HEK293 (cell line): ENCODE measurements at regions not wholly inside any gene's neighbourhood (a gene's known extent, or its start where the extent isn't known, plus 50 kb on each side); places are given as distances from the start of the nearest gene placed in this dataset.
A peak's percentile ranks its signal among the peaks of the same experiment; 100 is the strongest.
"Not testable (repeated sequence)": the region's sequence is repeated elsewhere in the genome, so short reads cannot be mapped to it uniquely, and the experiment has no call there.

Experiments
- CTCF ChIA-PET: fragments of 350-600 bp; formaldehyde crosslinking; extraction: SDS; loops from one replicate; lab custom pipeline; 2021; ENCODE audit warnings: antibody characterized with exemption; lab: Yijun Ruan, JAX
- POLR2A ChIA-PET: fragments of 300-600 bp; formaldehyde crosslinking; extraction: SDS; loops from one replicate; lab custom pipeline; 2020; ENCODE audit warnings: antibody characterized with exemption, inconsistent platforms; lab: Yijun Ruan, JAX
- H3K27ac ChIP-seq: fragments of 200-500 bp; sonication (Bioruptor generic); 2 replicates; pipeline ENCODE4 v1.5.1; 2014; ENCODE audit warnings: low read depth, low read length, control low read depth, inconsistent platforms; ENCODE audit errors: extremely low read depth
- H3K36me3 ChIP-seq, 2 experiments: fragments of 200-500 bp in 1 of 2; sonication (Bioruptor generic) in 1 of 2; 1 replicate in 1 of 2; 2 replicates in 1 of 2; pipeline ENCODE4 v1.5.1; 2014 to 2017; ENCODE audit warnings: inconsistent platforms in 2 of 2, low read length in 2 of 2; ENCODE audit not compliant: control insufficient read depth in 2 of 2, insufficient read depth in 1 of 2
- H3K4me1 ChIP-seq: fragments of 200-500 bp; sonication (Bioruptor generic); 2 replicates; pipeline ENCODE4 v1.5.1; 2014; ENCODE audit warnings: mild to moderate bottlenecking, low read length, inconsistent platforms; ENCODE audit not compliant: control insufficient read depth, insufficient read depth
- H3K4me3 ChIP-seq: 2 replicates; pipeline ENCODE4 v1.5.1; 2011; ENCODE audit warnings: low read depth, mild to moderate bottlenecking, control low read depth, low read length, moderate library complexity
- H3K9me3 ChIP-seq: fragments of 200-500 bp; sonication (Bioruptor generic); 2 replicates; pipeline ENCODE4 v1.5.1; 2014; ENCODE audit warnings: low read depth, low read length, inconsistent platforms; ENCODE audit not compliant: control insufficient read depth, insufficient read depth
- BCL11A ChIP-seq: fragments of 450-650 bp; formaldehyde crosslinking; IDR thresholded peaks from 2 replicates; pipeline ENCODE4 v1.5.1; 2016; ENCODE audit warnings: low read depth, missing biosample characterization, missing genetic modification characterization
- GLIS2 ChIP-seq: fragments of 450-650 bp; formaldehyde crosslinking; IDR thresholded peaks from 2 replicates; pipeline ENCODE4 v1.5.1; 2016; ENCODE audit warnings: missing biosample characterization, missing genetic modification characterization
- REPIN1 ChIP-seq: fragments of 450-650 bp; formaldehyde crosslinking; IDR thresholded peaks from 2 replicates; pipeline ENCODE4 v1.5.1; 2017; ENCODE audit warnings: missing biosample characterization, missing genetic modification characterization, low read depth
- SCRT1 ChIP-seq: fragments of 450-650 bp; formaldehyde crosslinking; IDR thresholded peaks from 2 replicates; pipeline ENCODE4 v1.5.1; 2016; ENCODE audit warnings: missing biosample characterization, missing genetic modification characterization, borderline replicate concordance
- SCRT2 ChIP-seq: fragments of 450-650 bp; formaldehyde crosslinking; IDR thresholded peaks from 2 replicates; pipeline ENCODE4 v1.5.1; 2016; ENCODE audit warnings: missing biosample characterization, missing genetic modification characterization
- SP2 ChIP-seq: fragments of 450-650 bp; formaldehyde crosslinking; IDR thresholded peaks from 2 replicates; pipeline ENCODE4 v1.5.1; 2016; ENCODE audit warnings: missing biosample characterization, missing genetic modification characterization
- SP3 ChIP-seq: fragments of 450-650 bp; formaldehyde crosslinking; IDR thresholded peaks from 2 replicates; pipeline ENCODE4 v1.5.1; 2016; ENCODE audit warnings: missing biosample characterization, missing genetic modification characterization
- ZBTB1 ChIP-seq: fragments of 450-650 bp; formaldehyde crosslinking; IDR thresholded peaks from 2 replicates; pipeline ENCODE4 v1.5.1; 2016; ENCODE audit warnings: missing biosample characterization, missing genetic modification characterization
- ZBTB21 ChIP-seq: fragments of 450-650 bp; formaldehyde crosslinking; IDR thresholded peaks from 2 replicates; pipeline ENCODE4 v1.5.1; 2017; ENCODE audit warnings: missing biosample characterization, missing genetic modification characterization
- ZNF2 ChIP-seq: fragments of 450-650 bp; formaldehyde crosslinking; IDR thresholded peaks from 2 replicates; pipeline ENCODE4 v1.5.1; 2016; ENCODE audit warnings: missing biosample characterization, missing genetic modification characterization
- ZNF214 ChIP-seq: fragments of 450-650 bp; formaldehyde crosslinking; IDR thresholded peaks from 2 replicates; pipeline ENCODE4 v1.5.1; 2017; ENCODE audit warnings: missing biosample characterization, mild to moderate bottlenecking, missing genetic modification characterization, borderline replicate concordance
- ZNF350 ChIP-seq: fragments of 450-650 bp; formaldehyde crosslinking; IDR thresholded peaks from 2 replicates; pipeline ENCODE4 v1.5.0; 2017; ENCODE audit warnings: missing biosample characterization, mild to moderate bottlenecking, missing genetic modification characterization
- ZNF391 ChIP-seq: fragments of 450-650 bp; formaldehyde crosslinking; IDR thresholded peaks from 2 replicates; pipeline ENCODE4 v1.5.1; 2016; ENCODE audit warnings: low read depth, missing biosample characterization, missing genetic modification characterization, borderline replicate concordance
- ZNF423 ChIP-seq: fragments of 450-650 bp; formaldehyde crosslinking; IDR thresholded peaks from 2 replicates; pipeline ENCODE4 v1.5.1; 2016; ENCODE audit warnings: missing biosample characterization, missing genetic modification characterization
- ZNF433 ChIP-seq: fragments of 450-650 bp; formaldehyde crosslinking; IDR thresholded peaks from 2 replicates; pipeline ENCODE4 v1.5.1; 2016; ENCODE audit warnings: missing biosample characterization, missing genetic modification characterization, low read depth
- ZNF529 ChIP-seq: fragments of 450-650 bp; formaldehyde crosslinking; IDR thresholded peaks from 2 replicates; pipeline ENCODE4 v1.5.1; 2017; ENCODE audit warnings: missing genetic modification characterization, missing biosample characterization; ENCODE audit not compliant: insufficient replicate concordance
- ZSCAN23 ChIP-seq: fragments of 450-650 bp; formaldehyde crosslinking; IDR thresholded peaks from 2 replicates; pipeline ENCODE4 v1.5.1; 2016; ENCODE audit warnings: missing biosample characterization, missing genetic modification characterization
- TF ChIP-seq, protein P1 (sequence below): fragments of 450-650 bp; formaldehyde crosslinking; IDR thresholded peaks from 2 replicates; pipeline ENCODE4 v1.5.1; 2016; ENCODE audit warnings: missing biosample characterization, missing genetic modification characterization
- TF ChIP-seq, protein P2 (sequence below): IDR thresholded peaks from 2 replicates; pipeline ENCODE4 v1.6.1; 2011; ENCODE audit warnings: mild to moderate bottlenecking, low read depth, low read length, borderline replicate concordance

DNA sequence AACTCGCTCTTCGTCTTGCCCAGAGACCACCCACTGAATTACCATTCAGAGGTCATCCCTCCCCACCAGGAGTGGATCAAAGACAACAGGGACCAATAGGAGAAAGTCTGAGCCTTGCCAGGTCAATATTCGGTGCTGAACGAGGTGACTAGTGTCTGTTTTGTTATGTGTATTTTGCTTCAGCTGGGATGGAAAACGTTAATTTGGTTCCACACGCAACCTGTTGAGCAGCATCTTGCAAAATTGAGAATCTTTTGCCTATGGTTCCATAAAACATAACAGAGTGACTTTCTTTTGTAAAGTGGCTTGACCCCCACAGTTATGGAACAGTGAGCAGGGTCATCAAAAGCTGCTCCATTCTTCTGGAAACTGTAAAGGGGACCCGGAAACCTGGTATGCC, 168.4 kb downstream of the MSX2 start:
- TF ChIP-seq SCRT1 (tag by site-specific recombination) (peak; percentile 50; the same call in 1 of the 2 replicates), SCRT2 (peak; percentile 59; the same call in 1 of the 2 replicates), REPIN1 (tag by site-specific recombination) (no peak)
- Histone ChIP-seq H3K4me1 (no peaks in the 10 kb centered on the region), H3K27ac (no peak overlapping the region), H3K9me3 (no peaks in the 10 kb centered on the region), H3K4me3 (no peak overlapping the region), H3K36me3 (no peaks in the 10 kb centered on the region)
- ChIA-PET CTCF (interaction anchor here (0.8 kb wide), 1 partner anchor 14 kb away, joined by 3 read pairs; no protein-coding TSS in a partner anchor), POLR2A (no interaction called here)

DNA sequence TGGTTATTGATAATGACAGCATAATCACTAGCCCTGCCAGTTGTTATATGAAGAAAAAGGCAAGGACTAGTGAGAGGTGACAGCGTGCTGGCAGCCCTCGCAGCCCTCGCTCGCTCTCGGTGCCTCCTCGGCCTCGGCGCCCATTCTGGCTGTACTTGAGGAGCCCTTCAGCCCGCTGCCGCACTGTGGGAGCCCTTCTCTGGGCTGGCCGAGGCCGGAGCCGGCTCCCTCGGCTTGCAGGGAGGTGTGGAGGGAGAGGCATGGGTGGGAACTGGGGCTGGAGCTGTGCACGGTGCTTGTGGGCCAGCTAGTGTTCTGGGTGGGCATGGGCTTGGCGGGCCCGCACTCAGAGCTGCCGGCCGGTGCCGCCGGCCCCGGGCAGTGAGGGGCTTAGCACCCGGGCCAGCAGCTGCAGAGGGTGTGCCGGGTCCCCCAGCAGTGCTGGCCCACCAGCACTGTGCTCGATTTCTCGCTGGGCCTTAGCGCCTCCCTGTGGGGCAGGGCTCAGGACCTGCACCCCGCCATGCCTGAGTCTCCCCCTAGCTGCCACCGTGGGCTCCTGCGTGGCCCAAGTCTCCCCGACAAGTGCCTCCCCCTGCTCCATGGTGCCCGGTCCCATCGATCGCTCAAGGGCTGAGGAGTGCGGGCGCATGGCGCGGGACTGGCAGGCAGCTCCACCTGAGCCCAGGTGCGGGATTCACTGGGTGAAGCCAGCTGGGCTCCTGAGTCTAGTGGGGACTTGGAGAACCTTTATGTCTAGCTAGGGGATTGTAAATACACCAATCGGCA, 156.2 kb downstream of the MSX2 start:
- H3K36me3 ChIP-seq, H3K4me1 ChIP-seq, H3K4me3 ChIP-seq, POLR2A ChIA-PET, H3K27ac ChIP-seq, H3K9me3 ChIP-seq: not testable (repeated sequence)
- CTCF ChIA-PET: interaction anchor here (2.0 kb wide), 1 partner anchor 30 kb away, joined by 6 read pairs; no protein-coding TSS in a partner anchor

DNA sequence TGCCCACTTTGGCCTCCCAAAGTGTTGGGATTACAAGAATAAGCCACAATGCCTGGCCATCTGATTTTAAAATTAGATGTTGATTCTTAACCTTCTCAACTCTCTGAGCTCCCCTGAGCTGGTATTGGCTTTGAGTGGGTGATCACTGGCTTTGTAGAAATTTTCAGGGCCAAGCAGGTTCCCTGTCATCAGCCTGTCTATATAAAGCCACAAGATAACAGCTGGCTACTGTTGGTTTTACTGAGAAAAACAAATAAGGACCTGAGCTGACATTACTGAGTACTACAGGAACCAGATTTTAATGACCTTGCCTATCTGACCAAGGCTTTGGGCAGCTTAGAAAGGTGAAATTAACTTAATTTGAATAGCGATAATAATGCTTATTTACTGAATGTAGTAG, 153.6 kb downstream of the MSX2 start:
- CTCF ChIA-PET: interaction anchor here (0.6 to 1.5 kb wide), 2 partner anchors 470 to 587 kb away, joined by 3 to 5 read pairs; no protein-coding TSS in a partner anchor
- no peak for TF ChIP-seq ZNF433 (tag by site-specific recombination)
- TF ChIP-seq ZBTB21 (tag by site-specific recombination): no peak
- TF ChIP-seq SP2 (tag by site-specific recombination): no peak
- TF ChIP-seq ZSCAN23: no peak
- no peak for TF ChIP-seq ZNF423
- TF ChIP-seq ZNF391 (tag by site-specific recombination): no peak
- no peak for TF ChIP-seq ZNF350
- TF ChIP-seq ZNF529 (tag by site-specific recombination): no peak
- TF ChIP-seq BCL11A: no peak
- TF ChIP-seq ZBTB1 (tag by site-specific recombination): no peak
- no peak for TF ChIP-seq SP3 (tag by site-specific recombination)
- TF ChIP-seq ZNF2: no peak
- no peak for TF ChIP-seq ZNF214 (tag by site-specific recombination)
- TF ChIP-seq, protein P1, sequence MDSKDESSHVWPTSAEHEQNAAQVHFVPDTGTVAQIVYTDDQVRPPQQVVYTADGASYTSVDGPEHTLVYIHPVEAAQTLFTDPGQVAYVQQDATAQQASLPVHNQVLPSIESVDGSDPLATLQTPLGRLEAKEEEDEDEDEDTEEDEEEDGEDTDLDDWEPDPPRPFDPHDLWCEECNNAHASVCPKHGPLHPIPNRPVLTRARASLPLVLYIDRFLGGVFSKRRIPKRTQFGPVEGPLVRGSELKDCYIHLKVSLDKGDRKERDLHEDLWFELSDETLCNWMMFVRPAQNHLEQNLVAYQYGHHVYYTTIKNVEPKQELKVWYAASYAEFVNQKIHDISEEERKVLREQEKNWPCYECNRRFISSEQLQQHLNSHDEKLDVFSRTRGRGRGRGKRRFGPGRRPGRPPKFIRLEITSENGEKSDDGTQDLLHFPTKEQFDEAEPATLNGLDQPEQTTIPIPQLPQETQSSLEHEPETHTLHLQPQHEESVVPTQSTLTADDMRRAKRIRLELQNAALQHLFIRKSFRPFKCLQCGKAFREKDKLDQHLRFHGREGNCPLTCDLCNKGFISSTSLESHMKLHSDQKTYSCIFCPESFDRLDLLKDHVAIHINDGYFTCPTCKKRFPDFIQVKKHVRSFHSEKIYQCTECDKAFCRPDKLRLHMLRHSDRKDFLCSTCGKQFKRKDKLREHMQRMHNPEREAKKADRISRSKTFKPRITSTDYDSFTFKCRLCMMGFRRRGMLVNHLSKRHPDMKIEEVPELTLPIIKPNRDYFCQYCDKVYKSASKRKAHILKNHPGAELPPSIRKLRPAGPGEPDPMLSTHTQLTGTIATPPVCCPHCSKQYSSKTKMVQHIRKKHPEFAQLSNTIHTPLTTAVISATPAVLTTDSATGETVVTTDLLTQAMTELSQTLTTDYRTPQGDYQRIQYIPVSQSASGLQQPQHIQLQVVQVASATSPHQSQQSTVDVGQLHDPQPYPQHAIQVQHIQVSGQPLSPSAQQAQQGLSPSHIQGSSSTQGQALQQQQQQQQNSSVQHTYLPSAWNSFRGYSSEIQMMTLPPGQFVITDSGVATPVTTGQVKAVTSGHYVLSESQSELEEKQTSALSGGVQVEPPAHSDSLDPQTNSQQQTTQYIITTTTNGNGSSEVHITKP: no peak
- TF ChIP-seq GLIS2 (tag by site-specific recombination): no peak
- TF ChIP-seq, protein P2, sequence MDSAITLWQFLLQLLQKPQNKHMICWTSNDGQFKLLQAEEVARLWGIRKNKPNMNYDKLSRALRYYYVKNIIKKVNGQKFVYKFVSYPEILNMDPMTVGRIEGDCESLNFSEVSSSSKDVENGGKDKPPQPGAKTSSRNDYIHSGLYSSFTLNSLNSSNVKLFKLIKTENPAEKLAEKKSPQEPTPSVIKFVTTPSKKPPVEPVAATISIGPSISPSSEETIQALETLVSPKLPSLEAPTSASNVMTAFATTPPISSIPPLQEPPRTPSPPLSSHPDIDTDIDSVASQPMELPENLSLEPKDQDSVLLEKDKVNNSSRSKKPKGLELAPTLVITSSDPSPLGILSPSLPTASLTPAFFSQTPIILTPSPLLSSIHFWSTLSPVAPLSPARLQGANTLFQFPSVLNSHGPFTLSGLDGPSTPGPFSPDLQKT: no peak

More for the DNA sequence above, 153.6 kb downstream of the MSX2 start:
- H3K9me3 ChIP-seq: no peaks in the 10 kb centered on the region
- POLR2A ChIA-PET: no interaction called here
- H3K4me1 ChIP-seq: no peaks in the 10 kb centered on the region
- no peak overlapping the region for H3K27ac ChIP-seq
- H3K36me3 ChIP-seq: no peaks in the 10 kb centered on the region
- no peak overlapping the region for H3K4me3 ChIP-seq
